ENCODE measurements at regions not wholly inside any gene's neighbourhood (a gene's known extent, or its start where the extent isn't known, plus 50 kb on each side); places are given as distances from the start of the nearest gene placed in this dataset.

- TF ChIP-seq REST (IDR thresholded peaks at IDR 0.05; ENCODE audit: low read depth) (no peak), YY1 (IDR thresholded peaks at IDR 0.05; ENCODE audit: low read depth) (no peak), ZBTB7A (IDR thresholded peaks at IDR 0.05; ENCODE audit: low read depth) (no peak), TCF12 (IDR thresholded peaks at IDR 0.05; ENCODE audit: low read depth) (no peak), CEBPB (IDR thresholded peaks at IDR 0.05) (no peak), EP300 (IDR thresholded peaks at IDR 0.05; ENCODE audit: borderline replicate concordance) (no peak), USF1 (IDR thresholded peaks at IDR 0.05) (no peak), RAD21 (IDR thresholded peaks at IDR 0.05; ENCODE audit: low read depth) (no peak), FOXM1 (IDR thresholded peaks at IDR 0.05; ENCODE audit: borderline replicate concordance, low read depth) (no peak)
These were observed 134.8 kb downstream of the EHF start for GRCh38 chr11:34755671-34756070.

GRCh38 chr11:34754171-34754823 is 133.4 kb downstream of the EHF start:
- TF ChIP-seq USF1 (IDR thresholded peaks at IDR 0.05) (no peak), NFIC (IDR thresholded peaks at IDR 0.05) (no peak), CREB1 (IDR thresholded peaks at IDR 0.05; ENCODE audit: low read depth) (no peak), YY1 (IDR thresholded peaks at IDR 0.05; ENCODE audit: low read depth) (no peak), TEAD4 (IDR thresholded peaks at IDR 0.05) (no peak), EP300 (IDR thresholded peaks at IDR 0.05; ENCODE audit: borderline replicate concordance) (no peak), ZBTB7A (IDR thresholded peaks at IDR 0.05; ENCODE audit: low read depth) (no peak), MAX (IDR thresholded peaks at IDR 0.05) (no peak), CEBPB (IDR thresholded peaks at IDR 0.05) (no peak), FOXM1 (IDR thresholded peaks at IDR 0.05; ENCODE audit: borderline replicate concordance, low read depth) (no peak), EGR1 (IDR thresholded peaks at IDR 0.05) (no peak)

- no peak for TF ChIP-seq CREB1 (IDR thresholded peaks at IDR 0.05; ENCODE audit: low read depth)
- TF ChIP-seq ZBTB7A (IDR thresholded peaks at IDR 0.05; ENCODE audit: low read depth) = no peak
- TF ChIP-seq EGR1 (IDR thresholded peaks at IDR 0.05) = no peak
- no peak for TF ChIP-seq NFIC (IDR thresholded peaks at IDR 0.05)
- no peak for TF ChIP-seq TAF1 (IDR thresholded peaks at IDR 0.05; ENCODE audit: low read depth)
- no peak for TF ChIP-seq FOXM1 (IDR thresholded peaks at IDR 0.05; ENCODE audit: borderline replicate concordance, low read depth)
- no peak for TF ChIP-seq TCF12 (IDR thresholded peaks at IDR 0.05; ENCODE audit: low read depth)
- TF ChIP-seq TEAD4 (IDR thresholded peaks at IDR 0.05) = no peak
These were observed 130.0 kb downstream of the EHF start for GRCh38 chr11:34750692-34751405.

GRCh38 chr11:34749666-34750659 is 129.1 kb downstream of the EHF start:
- no peak for TF ChIP-seq CREB1 (IDR thresholded peaks at IDR 0.05; ENCODE audit: low read depth)
- peak; percentile 94 for TF ChIP-seq CEBPB (IDR thresholded peaks at IDR 0.05)

GRCh38 chr11:34748036-34748435 is 127.1 kb downstream of the EHF start:
- TF ChIP-seq TCF12 (IDR thresholded peaks at IDR 0.05; ENCODE audit: low read depth) = no peak
- no peak for TF ChIP-seq MAX (IDR thresholded peaks at IDR 0.05)
- no peak for TF ChIP-seq YY1 (IDR thresholded peaks at IDR 0.05; ENCODE audit: low read depth)
- TF ChIP-seq RAD21 (IDR thresholded peaks at IDR 0.05; ENCODE audit: low read depth) = no peak
- TF ChIP-seq EGR1 (IDR thresholded peaks at IDR 0.05) = no peak
- TF ChIP-seq TEAD4 (IDR thresholded peaks at IDR 0.05) = no peak
- TF ChIP-seq ZBTB7A (IDR thresholded peaks at IDR 0.05; ENCODE audit: low read depth) = no peak
- no peak for TF ChIP-seq EP300 (IDR thresholded peaks at IDR 0.05; ENCODE audit: borderline replicate concordance)
- TF ChIP-seq CEBPB (IDR thresholded peaks at IDR 0.05) = no peak
- TF ChIP-seq NFIC (IDR thresholded peaks at IDR 0.05) = no peak
- TF ChIP-seq FOXM1 (IDR thresholded peaks at IDR 0.05; ENCODE audit: borderline replicate concordance, low read depth) = no peak
- no peak for TF ChIP-seq CREB1 (IDR thresholded peaks at IDR 0.05; ENCODE audit: low read depth)
- no peak for TF ChIP-seq REST (IDR thresholded peaks at IDR 0.05; ENCODE audit: low read depth)
- TF ChIP-seq TAF1 (IDR thresholded peaks at IDR 0.05; ENCODE audit: low read depth) = no peak
- TF ChIP-seq USF1 (IDR thresholded peaks at IDR 0.05) = no peak

Data from Ishikawa (cell line).